K562 (cell line): ENCODE measurements at regions not wholly inside any gene's neighbourhood (a gene's known extent, or its start where the extent isn't known, plus 50 kb on each side); places are given as distances from the start of the nearest gene placed in this dataset.

Experiments
- CBFA2T2 ChIP-seq: fragments of 450-650 bp; conservative IDR thresholded peaks from 2 replicates; pipeline ENCODE4 v1.6.1; 2017; ENCODE audit warnings: mild to moderate bottlenecking
- CBFA2T3 ChIP-seq: fragments of 450-650 bp; IDR thresholded peaks from 2 replicates; pipeline ENCODE4 v1.6.1; 2017
- CLOCK ChIP-seq: fragments of 250-450 bp; sonication (Bioruptor Pico); IDR thresholded peaks from 2 replicates; pipeline ENCODE4 v1.4.0; 2020; ENCODE audit warnings: mild to moderate bottlenecking, moderate library complexity, borderline replicate concordance
- CREB3 ChIP-seq: fragments of 450-650 bp; conservative IDR thresholded peaks from 2 replicates; pipeline ENCODE4 v1.6.1; 2016; ENCODE audit warnings: missing genetic modification characterization, low read depth, mild to moderate bottlenecking, missing compliant biosample characterization, moderate library complexity
- DIDO1 ChIP-seq: fragments of 450-650 bp; IDR thresholded peaks from 2 replicates; pipeline ENCODE4 v1.6.1; 2016; ENCODE audit warnings: low read depth, missing biosample characterization, missing genetic modification characterization
- FOXA1 ChIP-seq: fragments of 450-650 bp; IDR thresholded peaks from 2 replicates; pipeline ENCODE4 v1.6.1; 2016; ENCODE audit warnings: mild to moderate bottlenecking, borderline replicate concordance
- FOXJ2 ChIP-seq: fragments of 200-800 bp; sonication (Bioruptor generic); IDR thresholded peaks from 2 replicates; pipeline ENCODE4 v1.6.1; 2016; ENCODE audit warnings: missing genetic modification characterization, missing compliant biosample characterization
- GTF2E2 ChIP-seq: fragments of 200-800 bp; sonication (Bioruptor generic); IDR thresholded peaks from 2 replicates; pipeline ENCODE4 v1.6.1; 2016; ENCODE audit warnings: missing genetic modification characterization, missing compliant biosample characterization
- MECOM ChIP-seq: fragments of 250-450 bp; sonication (Bioruptor Pico); IDR thresholded peaks from 2 replicates; pipeline ENCODE4 v1.8.0; 2022; ENCODE audit warnings: inconsistent platforms
- MTA2 ChIP-seq: fragments of 450-650 bp; IDR thresholded peaks from 2 replicates; pipeline ENCODE4 v1.6.1; 2016; ENCODE audit warnings: low read depth
- MXI1 ChIP-seq: IDR thresholded peaks from 2 replicates; pipeline ENCODE4 v1.6.1; 2011; ENCODE audit warnings: low read depth, mild to moderate bottlenecking, improper control_type of control experiment, low read length
- NFRKB ChIP-seq: fragments of 450-650 bp; IDR thresholded peaks from 2 replicates; pipeline ENCODE4 v1.6.1; 2016; ENCODE audit warnings: low read depth
- PHF21A ChIP-seq: fragments of 450-650 bp; IDR thresholded peaks from 2 replicates; pipeline ENCODE4 v1.6.1; 2017; ENCODE audit warnings: low read depth, borderline replicate concordance
- RBM22 ChIP-seq: fragments of 200-400 bp; formaldehyde crosslinking; IDR thresholded peaks from 2 replicates; pipeline ENCODE4 v1.6.1; 2018; ENCODE audit warnings: low read length, low read depth; ENCODE audit not compliant: poor library complexity, severe bottlenecking
- RFX1 ChIP-seq: fragments of 450-650 bp; IDR thresholded peaks from 2 replicates; pipeline ENCODE4 v1.6.1; 2016; ENCODE audit warnings: mild to moderate bottlenecking, moderate library complexity
- SIRT6 ChIP-seq: IDR thresholded peaks from one replicate; pipeline ENCODE4 v1.6.1; 2012; ENCODE audit warnings: low read depth, mild to moderate bottlenecking, control low read depth, inconsistent platforms, low read length, moderate library complexity
- SMARCA4 ChIP-seq: fragments of 450-650 bp; IDR thresholded peaks from 2 replicates; pipeline ENCODE4 v1.6.1; 2016
- SMARCC2 ChIP-seq: fragments of 450-650 bp; IDR thresholded peaks from 2 replicates; pipeline ENCODE4 v1.6.1; 2017; ENCODE audit warnings: antibody characterized with exemption, moderate library complexity, mild to moderate bottlenecking, low read depth
- TFAP4 ChIP-seq: sonication (generic); formaldehyde crosslinking; IDR thresholded peaks from 2 replicates; pipeline ENCODE4 v1.8.0; 2022; ENCODE audit warnings: missing genetic modification reagents, mild to moderate bottlenecking, moderate library complexity, borderline replicate concordance
- ZNF134 ChIP-seq: fragments of 250-450 bp; sonication (Bioruptor Pico); conservative IDR thresholded peaks from 2 replicates; pipeline ENCODE4 v1.4.0; 2020
- ZNF23 ChIP-seq: fragments of 250-450 bp; sonication (Bioruptor Pico); IDR thresholded peaks from 2 replicates; pipeline ENCODE4 v1.4.0; 2020; ENCODE audit warnings: mild to moderate bottlenecking
- ZNF280A ChIP-seq: fragments of 450-650 bp; IDR thresholded peaks from 2 replicates; pipeline ENCODE4 v1.6.1; 2018; ENCODE audit warnings: mild to moderate bottlenecking, low read depth; ENCODE audit not compliant: partially characterized antibody
- ZNF57 ChIP-seq: fragments of 450-650 bp; formaldehyde crosslinking; IDR thresholded peaks from 2 replicates; pipeline ENCODE4 v1.4.0; 2020; ENCODE audit warnings: mild to moderate bottlenecking, moderate library complexity

GRCh38 chr11:34809191-34810106 is 106.7 kb downstream of the APIP start (continued):
- TF ChIP-seq CLOCK (no peak), PHF21A (peak; percentile 9; the same call in 1 of the 2 replicates), FOXJ2 (tag) (peak; percentile 56; the same call in 1 of the 2 replicates), CBFA2T3 (peak; percentile 90), DIDO1 (tag) (0 out of 2 replicates have a peak, but pooled peaks have one; percentile 73), RBM22 (no peak), SMARCA4 (peak; percentile 95), SIRT6 (no peak), CREB3 (tag) (0 out of 2 replicates have a peak, but pooled peaks have one; percentile 40), MXI1 (no peak), FOXA1 (no peak), ZNF280A (no peak), ZNF23 (CRISPR knock-in tag) (no peak), MTA2 (peak; percentile 64; the same call in 1 of the 2 replicates), GTF2E2 (peak; percentile 82; the same call in 1 of the 2 replicates), TFAP4 (CRISPR knock-in tag) (no peak), ZNF134 (CRISPR knock-in tag) (no peak), ZNF57 (CRISPR knock-in tag) (no peak), MECOM (CRISPR knock-in tag) (peak; percentile 80), CBFA2T2 (peak; percentile 81), RFX1 (no peak), NFRKB (peak; percentile 81), SMARCC2 (peak; percentile 91)
